Left lung (tissue), 4 donors: ENCODE measurements at regions not wholly inside any gene's neighbourhood (a gene's known extent, or its start where the extent isn't known, plus 50 kb on each side); places are given as distances from the start of the nearest gene placed in this dataset.
"Not testable (repeated sequence)": the region's sequence is repeated elsewhere in the genome, so short reads cannot be mapped to it uniquely, and the experiment has no call there.

Experiments used
- ATAC-seq: fragments of 200-7000 bp; cut with Tn5 transposase; one replicate; pipeline ENCODE4 v1.9.1; 2020; ENCODE audit warnings: moderate library complexity
- DNase-seq, 4 donors: peaks; one replicate each; pipeline ENCODE4 v3.0.0-alpha.2; 2013 to 2020
- H3K27ac ChIP-seq, 2 donors: fragments of 200-600 bp; sonication (generic) in 1 of 2; one replicate each; pipeline versions ENCODE4 v1.5.0 to v1.8.0; 2020 to 2021
- H3K27me3 ChIP-seq, 2 donors: fragments of 200-600 bp; sonication (generic) in 1 of 2; one replicate each; pipeline versions ENCODE4 v1.5.0 to v1.8.0; 2020 to 2021
- H3K36me3 ChIP-seq, 2 donors: fragments of 200-600 bp; sonication (generic) in 1 of 2; one replicate each; pipeline versions ENCODE4 v1.5.0 to v1.8.0; 2020 to 2021
- H3K4me1 ChIP-seq, 2 donors: fragments of 200-600 bp; one replicate each; pipeline ENCODE4 v1.8.0; 2021
- H3K4me3 ChIP-seq, 2 donors: fragments of 200-600 bp; sonication (generic) in 1 of 2; one replicate each; pipeline versions ENCODE4 v1.5.0 to v1.8.0; 2020 to 2021; ENCODE audit warnings: mild to moderate bottlenecking in 1 of 2
- H3K9me3 ChIP-seq, 2 donors: fragments of 200-600 bp; sonication (generic) in 1 of 2; one replicate each; pipeline versions ENCODE4 v1.5.0 to v1.8.0; 2020 to 2021
- CTCF ChIP-seq, 2 donors: fragments of 200-600 bp; sonication (generic) in 1 of 2; IDR thresholded peaks; one replicate each; pipeline versions ENCODE4 v1.5.0 to v1.8.0; 2021; ENCODE audit warnings: antibody characterized with exemption in 2 of 2
- intact Hi-C, 2 donors: fragments of 100-400 bp; cut with DNase I; formaldehyde crosslinking; loops; one replicate each; pipeline versions ENCODE4 v1.11.2 to v1.14.2; 2022
- donor health status: DM: no; HTN: yes; CAD: no.
- donor health status: DM: no; HTN: no; CAD: no.

- H3K36me3 ChIP-seq = no peaks in the 10 kb centered on the region
- H3K27ac ChIP-seq = no peak overlapping the region
- intact Hi-C loops = no loop called here
- no peak overlapping the region for H3K4me3 ChIP-seq
- H3K9me3 ChIP-seq = no peaks in the 10 kb centered on the region
- no peaks in the 10 kb centered on the region for H3K4me1 ChIP-seq
- DNase-seq = no peak
- no peak for ATAC-seq
- no peaks in the 10 kb centered on the region for H3K27me3 ChIP-seq
- TF ChIP-seq CTCF (IDR thresholded peaks at IDR 0.05) = no peak
Observed at GRCh38 chr3:130569461-130570365, 52.7 kb downstream of the COL6A6 start.

- no peaks in the 10 kb centered on the region for H3K36me3 ChIP-seq
- H3K4me3 ChIP-seq = no peak overlapping the region
- intact Hi-C loops = no loop called here
- no peaks in the 10 kb centered on the region for H3K4me1 ChIP-seq
- peak overlapping the region in 1 of 2 donors; percentile 24 for H3K27ac ChIP-seq
- TF ChIP-seq CTCF (IDR thresholded peaks at IDR 0.05) = no peak
- no peak for ATAC-seq
- no peaks in the 10 kb centered on the region for H3K9me3 ChIP-seq
- no peaks in the 10 kb centered on the region for H3K27me3 ChIP-seq
- no peak for DNase-seq
Observed at GRCh38 chr3:130572769-130573168, 55.8 kb downstream of the COL6A6 start.

- Histone ChIP-seq H3K4me3 (no peak overlapping the region), H3K9me3 (no peaks in the 10 kb centered on the region), H3K27me3 (no peaks in the 10 kb centered on the region), H3K4me1 (no peaks in the 10 kb centered on the region), H3K27ac (no peak overlapping the region), H3K36me3 (no peaks in the 10 kb centered on the region)
- no peak for TF ChIP-seq CTCF (IDR thresholded peaks at IDR 0.05)
- ATAC-seq (peak; percentile 67), DNase-seq (peak in 2 of 4 donors; percentile 64 to 67)
- intact Hi-C loops = no loop called here
Observed at GRCh38 chr3:130576375-130577266, 59.6 kb downstream of the COL6A6 start.

GRCh38 chr3:130582457-130583153 is 65.6 kb downstream of the COL6A6 start:
- Histone ChIP-seq H3K27ac (no peak overlapping the region), H3K36me3 (no peaks in the 10 kb centered on the region), H3K4me3 (no peak overlapping the region), H3K4me1 (no peaks in the 10 kb centered on the region), H3K27me3 (no peaks in the 10 kb centered on the region), H3K9me3 (no peaks in the 10 kb centered on the region)
- ATAC-seq = no peak
- intact Hi-C loops = no loop called here
- TF ChIP-seq CTCF (IDR thresholded peaks at IDR 0.05) = no peak
- DNase-seq = no peak

GRCh38 chr3:130594749-130595148 is 77.8 kb downstream of the COL6A6 start:
- ATAC-seq, H3K4me1 ChIP-seq, H3K9me3 ChIP-seq, H3K36me3 ChIP-seq, DNase-seq, H3K27ac ChIP-seq, H3K27me3 ChIP-seq, H3K4me3 ChIP-seq, intact Hi-C loops: not testable (repeated sequence)
